Fibroblast of pulmonary artery (primary cell): ENCODE measurements at regions not wholly inside any gene's neighbourhood (a gene's known extent, or its start where the extent isn't known, plus 50 kb on each side); places are given as distances from the start of the nearest gene placed in this dataset.

ENCODE experiments used
- DNase-seq: peaks from one replicate; pipeline ENCODE4 v3.0.0-alpha.2; 2010; ENCODE audit warnings: low read depth
- H3K4me3 ChIP-seq: replicated peaks from 2 replicates; pipeline ENCODE4 v1.5.1; 2011; ENCODE audit warnings: low read depth, mild to moderate bottlenecking, control low read depth, low read length, moderate library complexity
- TF ChIP-seq, protein P1 (sequence below): IDR thresholded peaks from 2 replicates; pipeline ENCODE4 v1.5.1; 2011; ENCODE audit warnings: mild to moderate bottlenecking, control low read depth, low read length, inconsistent platforms; ENCODE audit errors: missing control alignments

- TF ChIP-seq, protein P1, sequence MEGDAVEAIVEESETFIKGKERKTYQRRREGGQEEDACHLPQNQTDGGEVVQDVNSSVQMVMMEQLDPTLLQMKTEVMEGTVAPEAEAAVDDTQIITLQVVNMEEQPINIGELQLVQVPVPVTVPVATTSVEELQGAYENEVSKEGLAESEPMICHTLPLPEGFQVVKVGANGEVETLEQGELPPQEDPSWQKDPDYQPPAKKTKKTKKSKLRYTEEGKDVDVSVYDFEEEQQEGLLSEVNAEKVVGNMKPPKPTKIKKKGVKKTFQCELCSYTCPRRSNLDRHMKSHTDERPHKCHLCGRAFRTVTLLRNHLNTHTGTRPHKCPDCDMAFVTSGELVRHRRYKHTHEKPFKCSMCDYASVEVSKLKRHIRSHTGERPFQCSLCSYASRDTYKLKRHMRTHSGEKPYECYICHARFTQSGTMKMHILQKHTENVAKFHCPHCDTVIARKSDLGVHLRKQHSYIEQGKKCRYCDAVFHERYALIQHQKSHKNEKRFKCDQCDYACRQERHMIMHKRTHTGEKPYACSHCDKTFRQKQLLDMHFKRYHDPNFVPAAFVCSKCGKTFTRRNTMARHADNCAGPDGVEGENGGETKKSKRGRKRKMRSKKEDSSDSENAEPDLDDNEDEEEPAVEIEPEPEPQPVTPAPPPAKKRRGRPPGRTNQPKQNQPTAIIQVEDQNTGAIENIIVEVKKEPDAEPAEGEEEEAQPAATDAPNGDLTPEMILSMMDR = no peak
- peak; percentile 65 for DNase-seq
These were observed 153.5 kb upstream of the KLF12 start for GRCh38 chr13:74287724-74288169.

GRCh38 chr13:74280795-74281490 lies 146.7 kb upstream of the KLF12 start:
- DNase-seq = no peak
- no peak overlapping the region for H3K4me3 ChIP-seq
- TF ChIP-seq, protein P1 = no peak

More at GRCh38 chr13:74287724-74288169, 153.5 kb upstream of the KLF12 start:
- no peak overlapping the region for H3K4me3 ChIP-seq

GRCh38 chr13:74280093-74280794 lies 146.0 kb upstream of the KLF12 start:
- no peak overlapping the region for H3K4me3 ChIP-seq
- DNase-seq = no peak
- TF ChIP-seq, protein P1 = no peak

- TF ChIP-seq, protein P1 = no peak
- DNase-seq = no peak
These were observed 144.7 kb upstream of the KLF12 start for GRCh38 chr13:74278901-74279300.

GRCh38 chr13:74274916-74275315 lies 140.7 kb upstream of the KLF12 start:
- H3K4me3 ChIP-seq = no peak overlapping the region
- no peak for DNase-seq

More at GRCh38 chr13:74278901-74279300, 144.7 kb upstream of the KLF12 start:
- H3K4me3 ChIP-seq = no peak overlapping the region

DNA sequence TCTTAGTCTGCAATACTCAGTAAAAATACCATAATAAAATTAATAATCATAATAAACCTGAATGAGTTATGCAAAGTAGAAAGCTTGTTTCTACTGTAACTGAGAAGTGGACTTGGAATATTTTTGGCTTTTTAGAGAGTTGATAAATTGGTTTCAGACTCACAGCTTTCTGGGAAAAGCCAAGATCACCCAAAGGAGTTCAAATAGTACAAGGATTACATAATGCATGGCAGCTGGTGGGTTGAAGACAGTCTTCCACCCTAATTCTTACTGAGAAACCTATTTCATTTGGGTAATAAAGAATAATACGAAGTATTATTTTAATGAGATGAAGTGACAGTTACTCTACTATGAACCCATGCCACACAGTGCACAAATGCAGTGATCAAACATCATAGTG lies 139.4 kb upstream of the KLF12 start:
- no peak for DNase-seq
- H3K4me3 ChIP-seq = no peak overlapping the region
- TF ChIP-seq, protein P1 = no peak

More at GRCh38 chr13:74274916-74275315, 140.7 kb upstream of the KLF12 start:
- TF ChIP-seq, protein P1 = no peak
